Naive thymus-derived CD4-positive, alpha-beta T cell (primary cell): ENCODE measurements at regions not wholly inside any gene's neighbourhood (a gene's known extent, or its start where the extent isn't known, plus 50 kb on each side); places are given as distances from the start of the nearest gene placed in this dataset.
"Not testable (repeated sequence)": the region's sequence is repeated elsewhere in the genome, so short reads cannot be mapped to it uniquely, and the experiment has no call there.

Experiments used
- ATAC-seq: fragments of 150-1000 bp; cut with Tn5 transposase; 2 replicates; pipeline ENCODE4 v1.10.0; 2021; ENCODE audit warnings: mild to moderate bottlenecking, moderate library complexity
- CTCF ChIA-PET: fragments of 350-600 bp; sonication (Branson Sonifier 250); formaldehyde crosslinking; loops from one replicate; lab custom pipeline; 2021; ENCODE audit warnings: antibody characterized with exemption; lab: Charles Lee
- POLR2A ChIA-PET: fragments of 350-600 bp; sonication (Branson Sonifier 250); formaldehyde crosslinking; loops from one replicate; lab custom pipeline; 2021; ENCODE audit warnings: antibody characterized with exemption, inconsistent platforms; lab: Charles Lee
- DNase-seq, 9 donors: peaks; one replicate each; pipeline versions ENCODE4 v3.0.0 to v3.0.0-alpha.2; 2020 to 2022; ENCODE audit warnings: mixed read lengths in 1 of 9
- H3K27ac ChIP-seq: one replicate; pipeline ENCODE4 v1.7.0; 2013; ENCODE audit warnings: mild to moderate bottlenecking, low read depth, low read length, moderate library complexity
- H3K27me3 ChIP-seq, 2 donors: one replicate each; pipeline ENCODE4 v1.7.0; 2013; ENCODE audit warnings: low read length in 2 of 2, mild to moderate bottlenecking in 2 of 2, moderate library complexity in 2 of 2; ENCODE audit not compliant: control insufficient read depth in 2 of 2, insufficient read depth in 2 of 2
- H3K36me3 ChIP-seq, 3 experiments: 1 replicate in 2 of 3; 2 replicates in 1 of 3; pipeline ENCODE4 v1.7.0; 2013; ENCODE audit warnings: low read length in 3 of 3, mild to moderate bottlenecking in 3 of 3, moderate library complexity in 1 of 3; ENCODE audit not compliant: insufficient read depth in 3 of 3, control insufficient read depth in 2 of 3
- H3K4me1 ChIP-seq, 2 donors: one replicate each; pipeline ENCODE4 v1.7.0; 2013; ENCODE audit warnings: low read length in 2 of 2, mild to moderate bottlenecking in 2 of 2, moderate library complexity in 1 of 2; ENCODE audit not compliant: control insufficient read depth in 2 of 2, insufficient read depth in 2 of 2
- H3K4me3 ChIP-seq: 2 replicates; pipeline ENCODE4 v1.7.0; 2013; ENCODE audit warnings: mild to moderate bottlenecking, low read length
- H3K9me3 ChIP-seq, 3 experiments: 1 replicate in 2 of 3; 2 replicates in 1 of 3; pipeline ENCODE4 v1.7.0; 2013; ENCODE audit warnings: low read length in 3 of 3; ENCODE audit not compliant: control insufficient read depth in 2 of 3
- H3K27ac Mint-ChIP-seq, 9 donors: one replicate each; pipeline ENCODE4 v1.8.0; 2020 to 2022; ENCODE audit warnings: mixed read lengths in 9 of 9, mild to moderate bottlenecking in 8 of 9, moderate library complexity in 5 of 9, inconsistent platforms in 2 of 9
- H3K27me3 Mint-ChIP-seq, 5 donors: one replicate each; pipeline ENCODE4 v1.8.0; 2021 to 2022; ENCODE audit warnings: mixed read lengths in 5 of 5, mild to moderate bottlenecking in 1 of 5
- H3K36me3 Mint-ChIP-seq, 5 donors: one replicate each; pipeline ENCODE4 v1.8.0; 2020 to 2022; ENCODE audit warnings: mixed read lengths in 5 of 5, mild to moderate bottlenecking in 3 of 5, inconsistent platforms in 1 of 5
- H3K4me1 Mint-ChIP-seq, 7 donors: one replicate each; pipeline ENCODE4 v1.8.0; 2020 to 2022; ENCODE audit warnings: mixed read lengths in 7 of 7, mild to moderate bottlenecking in 3 of 7, inconsistent platforms in 1 of 7
- H3K4me3 Mint-ChIP-seq, 10 donors: one replicate each; pipeline ENCODE4 v1.8.0; 2020 to 2022; ENCODE audit warnings: mild to moderate bottlenecking in 10 of 10, mixed read lengths in 10 of 10, moderate library complexity in 6 of 10, inconsistent platforms in 2 of 10
- H3K9me3 Mint-ChIP-seq, 11 donors: one replicate each; pipeline ENCODE4 v1.8.0; 2020 to 2022; ENCODE audit warnings: mixed read lengths in 11 of 11, mild to moderate bottlenecking in 4 of 11, inconsistent platforms in 1 of 11, moderate library complexity in 1 of 11
- intact Hi-C, 2 donors: fragments of 100-400 bp; cut with micrococcal nuclease; formaldehyde crosslinking; loops; one replicate each; pipeline ENCODE4 v1.15.1; 2023

- peaks cover 9 to 69% (median 9%) of the 10 kb centered on the region in 3 experiments for H3K36me3 ChIP-seq
- H3K27me3 Mint-ChIP-seq, POLR2A ChIA-PET: not testable (repeated sequence)
These were observed 62.6 kb upstream of the BDH1 start for GRCh38 chr3:197618408-197618807.

GRCh38 chr3:197615430-197615829, 59.7 kb upstream of the BDH1 start:
- ChIA-PET POLR2A (interaction anchor here (1.0 to 3.4 kb wide), 2 partner anchors 16 to 64 kb away, joined by 3 to 9 read pairs; no protein-coding TSS in a partner anchor), CTCF (interaction anchor here (2.1 kb wide), 1 partner anchor 16 kb away, joined by 13 read pairs; no protein-coding TSS in a partner anchor)
- H3K27me3 Mint-ChIP-seq, result no peaks in the 10 kb centered on the region
- DNase-seq (peak in 3 of 9 donors; percentile 16 to 22 (median 18)), ATAC-seq (no peak)
- H3K36me3 Mint-ChIP-seq, result peaks cover 11 to 71% (median 65%) of the 10 kb centered on the region in 5 donors
- no peak overlapping the region for H3K4me3 Mint-ChIP-seq
- peaks cover 9 to 55% (median 9%) of the 10 kb centered on the region in 3 experiments for H3K36me3 ChIP-seq
- H3K4me1 ChIP-seq, result peaks cover 6 to 8% of the 10 kb centered on the region in 2 donors
- no peaks in the 10 kb centered on the region for H3K27me3 ChIP-seq
- no peak overlapping the region for H3K4me3 ChIP-seq
- H3K9me3 ChIP-seq, result no peaks in the 10 kb centered on the region
- peaks cover 9 to 40% (median 25%) of the 10 kb centered on the region in 7 donors for H3K4me1 Mint-ChIP-seq
- no peak overlapping the region for H3K27ac ChIP-seq
- H3K27ac Mint-ChIP-seq, result peak overlapping the region in 3 of 9 donors; percentile 1 to 77 (median 60)
- intact Hi-C loops, result no loop called here
- H3K9me3 Mint-ChIP-seq, result peaks cover 0 to 41% (median 15%) of the 10 kb centered on the region in 11 donors

More at GRCh38 chr3:197618408-197618807, 62.6 kb upstream of the BDH1 start:
- DNase-seq, H3K4me3 Mint-ChIP-seq, intact Hi-C loops, H3K27ac Mint-ChIP-seq, H3K9me3 ChIP-seq, ATAC-seq, H3K4me3 ChIP-seq, H3K4me1 ChIP-seq, H3K27ac ChIP-seq, CTCF ChIA-PET, H3K27me3 ChIP-seq: not testable (repeated sequence)
- Mint-ChIP-seq H3K9me3 (peaks cover 0 to 37% (median 13%) of the 10 kb centered on the region in 11 donors), H3K4me1 (peaks cover under 1 to 12% (median 10%) of the 10 kb centered on the region in 7 donors), H3K36me3 (peaks cover 11 to 70% (median 61%) of the 10 kb centered on the region in 5 donors)

DNA sequence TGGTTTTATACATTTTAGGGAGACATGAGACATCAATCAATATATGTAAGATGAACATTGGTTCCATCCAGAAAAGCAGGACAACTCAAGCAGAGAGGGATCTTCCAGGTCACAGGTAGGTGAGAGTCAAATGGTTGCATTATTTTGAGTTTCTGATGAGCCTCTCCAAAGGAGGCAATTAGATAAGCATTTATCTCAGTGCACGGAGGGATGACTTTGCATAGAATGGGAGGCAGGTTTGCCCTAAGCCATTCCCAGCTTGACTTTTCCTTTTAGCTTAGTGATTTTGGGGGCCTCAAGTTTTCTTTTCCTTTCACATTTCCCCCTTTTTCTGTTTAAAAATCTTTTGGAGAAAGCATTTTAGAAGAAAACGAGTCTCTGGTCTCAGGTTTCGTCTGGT, 58.4 kb upstream of the BDH1 start:
- Histone ChIP-seq H3K36me3 (peaks cover 4 to 44% (median 9%) of the 10 kb centered on the region in 3 experiments), H3K27ac (peak overlapping the region; percentile 65)
- H3K4me3 ChIP-seq, H3K27me3 Mint-ChIP-seq, ATAC-seq, DNase-seq, H3K27me3 ChIP-seq, intact Hi-C loops, H3K4me1 ChIP-seq, H3K9me3 ChIP-seq: not testable (repeated sequence)
- Mint-ChIP-seq H3K27ac (peak overlapping the region; percentile 30 to 97 (median 78)), H3K36me3 (peaks cover 11 to 72% (median 65%) of the 10 kb centered on the region in 5 donors), H3K9me3 (peaks cover 0 to 41% (median 15%) of the 10 kb centered on the region in 11 donors), H3K4me1 (peaks cover 9 to 50% (median 31%) of the 10 kb centered on the region in 7 donors), H3K4me3 (peak overlapping the region in 2 of 10 donors; percentile 44 to 62)
- CTCF ChIA-PET, result interaction anchor here (0.7 to 2.1 kb wide), 2 partner anchors 15 to 139 kb away, joined by 3 to 13 read pairs; no protein-coding TSS in a partner anchor
- POLR2A ChIA-PET, result interaction anchor here (3.4 kb wide), 1 partner anchor 14 kb away, joined by 9 read pairs; no protein-coding TSS in a partner anchor

DNA sequence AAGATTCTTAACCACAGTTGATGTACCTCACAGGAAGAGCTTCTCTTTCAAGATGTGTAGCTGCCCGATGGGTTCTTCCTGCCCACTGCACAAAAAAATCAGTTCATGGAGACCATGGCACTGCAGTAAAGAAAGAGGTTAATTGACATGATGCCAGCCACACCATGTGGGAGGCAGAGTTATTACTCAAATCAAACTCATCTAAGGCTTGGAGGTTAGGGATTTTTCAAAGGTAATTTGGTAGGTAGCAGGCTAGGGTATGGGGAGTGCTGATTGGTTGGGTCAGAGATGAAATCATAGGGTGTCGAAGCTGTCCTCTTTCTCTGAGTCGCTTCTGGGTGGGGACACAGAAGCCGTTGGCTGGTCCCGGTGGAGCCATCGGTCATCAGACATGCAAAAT, 57.4 kb upstream of the BDH1 start:
- Histone ChIP-seq H3K9me3 (no peaks in the 10 kb centered on the region), H3K27ac (peak overlapping the region; percentile 65), H3K4me1 (peaks cover 6 to 8% of the 10 kb centered on the region in 2 donors), H3K4me3 (no peak overlapping the region), H3K27me3 (no peaks in the 10 kb centered on the region), H3K36me3 (peaks cover 0 to 42% (median 9%) of the 10 kb centered on the region in 3 experiments)
- CTCF ChIA-PET, result interaction anchor here (1.2 to 2.1 kb wide), 2 partner anchors 14 to 15 kb away, joined by 4 to 13 read pairs; no protein-coding TSS in a partner anchor
- POLR2A ChIA-PET, result interaction anchor here (0.6 to 3.4 kb wide), 4 partner anchors 13 to 1296 kb away, joined by 3 to 9 read pairs (median 3); no protein-coding TSS in a partner anchor
- intact Hi-C loops, result no loop called here
- Mint-ChIP-seq H3K36me3 (peaks cover 11 to 65% (median 57%) of the 10 kb centered on the region in 5 donors), H3K4me1 (peaks cover 9 to 52% (median 31%) of the 10 kb centered on the region in 7 donors), H3K4me3 (peak overlapping the region; percentile 37 to 72 (median 51)), H3K27me3 (no peaks in the 10 kb centered on the region), H3K9me3 (peaks cover 0 to 41% (median 15%) of the 10 kb centered on the region in 11 donors), H3K27ac (peak overlapping the region; percentile 60 to 97 (median 86))
- DNase-seq, result peak in 7 of 9 donors; percentile 67 to 86 (median 79)
- peak; percentile 96 for ATAC-seq

- H3K4me3 Mint-ChIP-seq, result peak overlapping the region in 2 of 10 donors; percentile 13 to 39
- intact Hi-C loops, result no loop called here
- ChIA-PET POLR2A (no interaction called here), CTCF (interaction anchor here (1.1 kb wide), 1 partner anchor 12 kb away, joined by 4 read pairs; no protein-coding TSS in a partner anchor)
- peaks cover 11 to 63% (median 49%) of the 10 kb centered on the region in 5 donors for H3K36me3 Mint-ChIP-seq
- DNase-seq (no peak), ATAC-seq (no peak)
- H3K4me1 ChIP-seq, result peaks cover 6 to 8% of the 10 kb centered on the region in 2 donors
- H3K27me3 Mint-ChIP-seq, result no peaks in the 10 kb centered on the region
- no peak overlapping the region for H3K27ac ChIP-seq
- peaks cover 9 to 52% (median 31%) of the 10 kb centered on the region in 7 donors for H3K4me1 Mint-ChIP-seq
- peaks cover 0 to 29% (median 11%) of the 10 kb centered on the region in 11 donors for H3K9me3 Mint-ChIP-seq
- H3K27me3 ChIP-seq, result no peaks in the 10 kb centered on the region
- H3K36me3 ChIP-seq, result peaks cover 5 to 47% (median 6%) of the 10 kb centered on the region in 3 experiments
- H3K9me3 ChIP-seq, result no peaks in the 10 kb centered on the region
- peak overlapping the region in 8 of 9 donors; percentile 19 to 91 (median 77) for H3K27ac Mint-ChIP-seq
- no peak overlapping the region for H3K4me3 ChIP-seq
These were observed 55.5 kb upstream of the BDH1 start for GRCh38 chr3:197611255-197611654.

DNA sequence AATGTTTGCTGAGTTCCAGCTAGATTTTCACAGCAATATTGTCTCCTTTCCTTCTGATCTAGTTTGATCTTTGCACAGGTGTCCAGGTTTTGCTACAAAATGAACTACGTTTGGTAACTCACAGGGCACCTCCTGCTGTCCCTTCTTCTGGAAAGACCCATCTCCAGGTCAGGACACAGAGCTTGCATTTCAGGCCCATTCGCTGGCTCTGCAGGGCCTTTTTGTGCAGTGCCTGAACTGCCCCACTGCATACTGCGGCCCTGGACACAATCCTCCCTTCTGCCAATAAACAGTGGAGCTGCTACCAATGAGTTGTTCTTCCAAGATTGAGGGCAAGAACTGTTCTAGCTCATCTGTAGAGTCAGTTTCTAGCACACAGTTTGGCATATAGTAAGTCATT, 50.7 kb upstream of the BDH1 start:
- CTCF ChIA-PET, result no interaction called here
- H3K4me1 Mint-ChIP-seq, result peaks cover 6 to 22% (median 19%) of the 10 kb centered on the region in 7 donors

More for the DNA sequence above, 50.7 kb upstream of the BDH1 start:
- intact Hi-C loops, result no loop called here
- Histone ChIP-seq H3K9me3 (no peaks in the 10 kb centered on the region), H3K27ac (no peak overlapping the region), H3K4me3 (no peak overlapping the region), H3K27me3 (no peaks in the 10 kb centered on the region), H3K36me3 (peaks cover 0 to 25% (median 6%) of the 10 kb centered on the region in 3 experiments), H3K4me1 (no peaks in the 10 kb centered on the region)
- DNase-seq (no peak), ATAC-seq (no peak)
- H3K27me3 Mint-ChIP-seq, result no peaks in the 10 kb centered on the region
- H3K9me3 Mint-ChIP-seq, result peaks cover 0 to 4% (median 0%) of the 10 kb centered on the region in 11 donors
- H3K27ac Mint-ChIP-seq, result peak overlapping the region in 5 of 9 donors; percentile 41 to 81 (median 51)
- POLR2A ChIA-PET, result no interaction called here
- H3K4me3 Mint-ChIP-seq, result no peak overlapping the region
- H3K36me3 Mint-ChIP-seq, result peaks cover 5 to 36% (median 19%) of the 10 kb centered on the region in 5 donors
